OCI-LY3 (cell line): ENCODE measurements at regions not wholly inside any gene's neighbourhood (a gene's known extent, or its start where the extent isn't known, plus 50 kb on each side); places are given as distances from the start of the nearest gene placed in this dataset.

ENCODE experiments used
- CTCF ChIP-seq: fragments of 200-600, 300-600 bp; sonication (generic); IDR thresholded peaks from 2 replicates; pipeline ENCODE4 v1.5.1; 2014; ENCODE audit warnings: antibody characterized with exemption, low read length, low read depth
- EZH2phosphoT487 ChIP-seq: fragments of 200-600 bp; shearing (Covaris generic); IDR thresholded peaks from 2 replicates; pipeline ENCODE4 v1.6.1; 2018; ENCODE audit warnings: antibody characterized with exemption, mixed run types, low read depth

- TF ChIP-seq CTCF (no peak), EZH2phosphoT487 (no peak)
Measured at GRCh38 chr6:140025171-140025570, 650.7 kb upstream of the CITED2 start.
